Naive thymus-derived CD4-positive, alpha-beta T cell (primary cell): ENCODE measurements at regions not wholly inside any gene's neighbourhood (a gene's known extent, or its start where the extent isn't known, plus 50 kb on each side); places are given as distances from the start of the nearest gene placed in this dataset.

ENCODE experiments used
- ATAC-seq: fragments of 150-1000 bp; cut with Tn5 transposase; 2 replicates; pipeline ENCODE4 v1.10.0; 2021; ENCODE audit warnings: mild to moderate bottlenecking, moderate library complexity
- CTCF ChIA-PET: fragments of 350-600 bp; sonication (Branson Sonifier 250); formaldehyde crosslinking; loops from one replicate; lab custom pipeline; 2021; ENCODE audit warnings: antibody characterized with exemption; lab: Charles Lee
- POLR2A ChIA-PET: fragments of 350-600 bp; sonication (Branson Sonifier 250); formaldehyde crosslinking; loops from one replicate; lab custom pipeline; 2021; ENCODE audit warnings: antibody characterized with exemption, inconsistent platforms; lab: Charles Lee
- DNase-seq, 9 donors: peaks; one replicate each; pipeline versions ENCODE4 v3.0.0 to v3.0.0-alpha.2; 2020 to 2022; ENCODE audit warnings: mixed read lengths in 1 of 9
- H3K27ac ChIP-seq: one replicate; pipeline ENCODE4 v1.7.0; 2013; ENCODE audit warnings: mild to moderate bottlenecking, low read depth, low read length, moderate library complexity
- H3K27me3 ChIP-seq, 2 donors: one replicate each; pipeline ENCODE4 v1.7.0; 2013; ENCODE audit warnings: low read length in 2 of 2, mild to moderate bottlenecking in 2 of 2, moderate library complexity in 2 of 2; ENCODE audit not compliant: control insufficient read depth in 2 of 2, insufficient read depth in 2 of 2
- H3K36me3 ChIP-seq, 3 experiments: 1 replicate in 2 of 3; 2 replicates in 1 of 3; pipeline ENCODE4 v1.7.0; 2013; ENCODE audit warnings: low read length in 3 of 3, mild to moderate bottlenecking in 3 of 3, moderate library complexity in 1 of 3; ENCODE audit not compliant: insufficient read depth in 3 of 3, control insufficient read depth in 2 of 3
- H3K4me1 ChIP-seq, 2 donors: one replicate each; pipeline ENCODE4 v1.7.0; 2013; ENCODE audit warnings: low read length in 2 of 2, mild to moderate bottlenecking in 2 of 2, moderate library complexity in 1 of 2; ENCODE audit not compliant: control insufficient read depth in 2 of 2, insufficient read depth in 2 of 2
- H3K4me3 ChIP-seq: 2 replicates; pipeline ENCODE4 v1.7.0; 2013; ENCODE audit warnings: mild to moderate bottlenecking, low read length
- H3K9me3 ChIP-seq, 3 experiments: 1 replicate in 2 of 3; 2 replicates in 1 of 3; pipeline ENCODE4 v1.7.0; 2013; ENCODE audit warnings: low read length in 3 of 3; ENCODE audit not compliant: control insufficient read depth in 2 of 3
- H3K27ac Mint-ChIP-seq, 9 donors: one replicate each; pipeline ENCODE4 v1.8.0; 2020 to 2022; ENCODE audit warnings: mixed read lengths in 9 of 9, mild to moderate bottlenecking in 8 of 9, moderate library complexity in 5 of 9, inconsistent platforms in 2 of 9
- H3K27me3 Mint-ChIP-seq, 5 donors: one replicate each; pipeline ENCODE4 v1.8.0; 2021 to 2022; ENCODE audit warnings: mixed read lengths in 5 of 5, mild to moderate bottlenecking in 1 of 5
- H3K36me3 Mint-ChIP-seq, 5 donors: one replicate each; pipeline ENCODE4 v1.8.0; 2020 to 2022; ENCODE audit warnings: mixed read lengths in 5 of 5, mild to moderate bottlenecking in 3 of 5, inconsistent platforms in 1 of 5
- H3K4me1 Mint-ChIP-seq, 7 donors: one replicate each; pipeline ENCODE4 v1.8.0; 2020 to 2022; ENCODE audit warnings: mixed read lengths in 7 of 7, mild to moderate bottlenecking in 3 of 7, inconsistent platforms in 1 of 7
- H3K4me3 Mint-ChIP-seq, 10 donors: one replicate each; pipeline ENCODE4 v1.8.0; 2020 to 2022; ENCODE audit warnings: mild to moderate bottlenecking in 10 of 10, mixed read lengths in 10 of 10, moderate library complexity in 6 of 10, inconsistent platforms in 2 of 10
- H3K9me3 Mint-ChIP-seq, 11 donors: one replicate each; pipeline ENCODE4 v1.8.0; 2020 to 2022; ENCODE audit warnings: mixed read lengths in 11 of 11, mild to moderate bottlenecking in 4 of 11, inconsistent platforms in 1 of 11, moderate library complexity in 1 of 11
- intact Hi-C, 2 donors: fragments of 100-400 bp; cut with micrococcal nuclease; formaldehyde crosslinking; loops; one replicate each; pipeline ENCODE4 v1.15.1; 2023

DNA sequence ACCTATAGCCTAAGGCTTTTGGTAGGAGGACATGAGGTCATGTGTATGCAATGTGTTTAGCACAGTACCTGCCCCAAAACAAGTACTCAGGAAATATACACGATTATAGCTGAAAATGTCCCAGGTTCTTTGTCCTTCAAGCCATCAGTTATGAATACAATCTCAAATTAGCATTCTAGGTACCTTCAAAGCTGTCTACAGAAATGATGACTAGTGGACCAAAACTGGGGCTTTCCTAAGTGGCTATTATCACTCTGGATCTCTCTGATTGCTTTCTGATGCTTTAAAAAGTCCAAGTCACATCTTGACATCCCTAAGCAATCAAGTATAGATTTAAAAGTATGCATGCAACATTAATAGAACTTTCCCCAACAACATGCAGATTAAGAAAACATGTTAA is 93.0 kb upstream of the SLIT3 start:
- Mint-ChIP-seq H3K4me3 (no peak overlapping the region), H3K27ac (no peak overlapping the region), H3K36me3 (no peaks in the 10 kb centered on the region), H3K27me3 (peaks cover 6 to 32% (median 13%) of the 10 kb centered on the region in 5 donors), H3K4me1 (no peaks in the 10 kb centered on the region), H3K9me3 (peaks cover 0 to 20% (median 11%) of the 10 kb centered on the region in 11 donors)
- Histone ChIP-seq H3K9me3 (no peaks in the 10 kb centered on the region), H3K36me3 (no peaks in the 10 kb centered on the region), H3K4me1 (no peaks in the 10 kb centered on the region), H3K27me3 (no peaks in the 10 kb centered on the region), H3K27ac (no peak overlapping the region), H3K4me3 (no peak overlapping the region)
- no peak for DNase-seq
- ChIA-PET CTCF (no interaction called here), POLR2A (no interaction called here)
- intact Hi-C loops = no loop called here
- ATAC-seq = no peak

DNA sequence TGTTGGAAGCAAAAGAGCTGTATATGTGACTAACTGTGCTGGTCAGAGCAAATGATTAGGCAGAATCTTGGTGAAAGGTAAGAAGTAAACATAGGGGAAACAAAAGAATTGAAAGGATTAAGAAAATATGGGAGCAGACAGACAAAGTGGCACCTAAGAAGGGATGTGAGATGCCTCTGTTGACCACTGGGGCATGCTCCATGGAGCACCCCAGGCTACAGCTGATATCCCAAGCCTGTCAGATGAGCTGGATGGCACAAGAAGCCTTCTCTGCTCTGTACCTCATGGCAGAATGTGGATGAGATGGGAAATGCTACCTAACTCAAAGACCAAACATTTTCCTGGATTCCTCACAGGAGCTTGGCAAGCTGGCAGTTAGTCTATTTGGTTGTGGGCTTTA is 89.3 kb upstream of the SLIT3 start:
- DNase-seq (no peak), ATAC-seq (no peak)
- Histone ChIP-seq H3K27ac (no peak overlapping the region), H3K27me3 (no peaks in the 10 kb centered on the region), H3K9me3 (no peaks in the 10 kb centered on the region), H3K36me3 (no peaks in the 10 kb centered on the region), H3K4me3 (no peak overlapping the region), H3K4me1 (no peaks in the 10 kb centered on the region)
- H3K27ac Mint-ChIP-seq = no peak overlapping the region
- peaks cover 2 to 22% (median 5%) of the 10 kb centered on the region in 5 donors for H3K27me3 Mint-ChIP-seq
- ChIA-PET CTCF (no interaction called here), POLR2A (no interaction called here)
- peaks cover 0 to 5% (median 0%) of the 10 kb centered on the region in 11 donors for H3K9me3 Mint-ChIP-seq
- no peak overlapping the region for H3K4me3 Mint-ChIP-seq
- H3K36me3 Mint-ChIP-seq = no peaks in the 10 kb centered on the region
- intact Hi-C loops = no loop called here
- no peaks in the 10 kb centered on the region for H3K4me1 Mint-ChIP-seq

DNA sequence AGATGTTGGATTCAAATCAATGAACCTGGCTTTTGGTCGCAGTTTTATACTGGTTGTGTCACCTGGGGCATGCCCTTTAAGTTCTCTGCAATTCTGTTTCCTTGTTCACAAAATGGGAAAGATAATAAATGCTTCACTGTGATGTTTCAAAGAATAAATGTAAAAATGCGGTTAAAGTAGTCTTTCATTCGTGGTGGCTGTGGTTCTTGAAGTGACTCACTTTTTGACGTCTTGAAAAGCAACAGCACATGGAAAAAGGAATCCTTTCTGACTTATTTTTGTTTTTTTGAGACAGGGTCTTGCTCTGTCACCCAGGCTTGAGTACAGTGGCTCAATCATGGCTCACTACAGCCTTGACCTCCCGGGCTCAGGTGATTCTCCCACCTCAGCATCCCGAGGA is 88.4 kb upstream of the SLIT3 start:
- Mint-ChIP-seq H3K4me3 (no peak overlapping the region), H3K27ac (no peak overlapping the region), H3K4me1 (no peaks in the 10 kb centered on the region), H3K36me3 (no peaks in the 10 kb centered on the region), H3K27me3 (peaks cover 2 to 15% (median 5%) of the 10 kb centered on the region in 5 donors), H3K9me3 (peaks cover 0 to 3% (median 0%) of the 10 kb centered on the region in 11 donors)
- intact Hi-C loops = no loop called here
- Histone ChIP-seq H3K4me3 (no peak overlapping the region), H3K36me3 (no peaks in the 10 kb centered on the region), H3K27me3 (no peaks in the 10 kb centered on the region), H3K9me3 (no peaks in the 10 kb centered on the region), H3K4me1 (no peaks in the 10 kb centered on the region), H3K27ac (no peak overlapping the region)
- ChIA-PET CTCF (no interaction called here), POLR2A (no interaction called here)
- ATAC-seq (no peak), DNase-seq (no peak)

DNA sequence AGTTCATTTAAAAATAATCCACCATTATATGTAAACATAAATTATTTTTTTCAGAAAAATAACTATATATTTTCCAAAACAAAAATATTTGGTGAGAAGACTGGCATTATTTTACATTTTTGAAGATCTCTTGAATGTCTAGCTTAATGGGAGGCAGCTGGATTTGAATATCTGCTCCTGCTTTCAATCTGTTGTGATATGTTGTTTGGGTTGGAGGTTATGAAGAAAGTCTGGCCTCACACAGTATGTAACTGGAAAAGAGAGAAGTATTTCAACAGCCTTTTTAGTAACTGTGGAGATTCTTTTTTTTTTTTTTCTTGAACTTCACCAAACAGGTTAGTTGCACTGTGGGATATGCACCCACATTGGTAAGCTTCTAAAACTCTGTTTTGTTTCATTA is 84.7 kb upstream of the SLIT3 start:
- POLR2A ChIA-PET = no interaction called here

DNA sequence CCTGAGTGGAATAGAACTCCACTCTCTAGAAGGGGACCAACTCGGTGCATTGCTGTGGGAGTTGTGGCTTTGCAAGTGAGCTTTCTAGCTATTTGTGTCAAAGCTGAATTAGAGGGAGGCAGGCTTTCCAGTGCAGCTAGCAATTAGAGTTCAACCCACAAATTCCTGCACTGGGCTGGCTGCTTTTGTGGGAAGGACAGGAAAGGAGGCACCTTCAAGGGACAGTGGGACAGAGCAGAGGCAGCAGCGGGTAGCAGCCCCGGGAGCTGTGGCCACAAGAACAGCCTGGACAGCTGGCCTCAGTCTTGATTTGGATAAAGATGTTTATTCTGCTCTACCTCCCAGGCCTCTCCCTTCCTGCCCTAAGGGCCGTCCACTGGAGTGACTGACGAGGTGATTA is 83.7 kb upstream of the SLIT3 start:
- H3K27ac ChIP-seq = no peak overlapping the region
- no peaks in the 10 kb centered on the region for H3K36me3 Mint-ChIP-seq
- no peak overlapping the region for H3K27ac Mint-ChIP-seq
- no peaks in the 10 kb centered on the region for H3K9me3 ChIP-seq
- H3K4me3 ChIP-seq = no peak overlapping the region
- CTCF ChIA-PET = no interaction called here
- intact Hi-C loops = no loop called here
- POLR2A ChIA-PET = no interaction called here
- no peaks in the 10 kb centered on the region for H3K4me1 Mint-ChIP-seq
- no peaks in the 10 kb centered on the region for H3K36me3 ChIP-seq
- no peaks in the 10 kb centered on the region for H3K4me1 ChIP-seq
- DNase-seq (no peak), ATAC-seq (no peak)
- no peak overlapping the region for H3K4me3 Mint-ChIP-seq
- no peaks in the 10 kb centered on the region for H3K27me3 ChIP-seq
- H3K9me3 Mint-ChIP-seq = peaks cover 0 to 14% (median under 1%) of the 10 kb centered on the region in 11 donors
- H3K27me3 Mint-ChIP-seq = peaks cover 0 to 10% (median 0%) of the 10 kb centered on the region in 5 donors

More for the DNA sequence above, 84.7 kb upstream of the SLIT3 start:
- Histone ChIP-seq H3K27ac (no peak overlapping the region), H3K9me3 (no peaks in the 10 kb centered on the region), H3K4me3 (no peak overlapping the region), H3K4me1 (no peaks in the 10 kb centered on the region), H3K27me3 (no peaks in the 10 kb centered on the region), H3K36me3 (no peaks in the 10 kb centered on the region)
- no peaks in the 10 kb centered on the region for H3K4me1 Mint-ChIP-seq
- H3K4me3 Mint-ChIP-seq = no peak overlapping the region
- H3K27ac Mint-ChIP-seq = no peak overlapping the region
- peaks cover 0 to 5% (median under 1%) of the 10 kb centered on the region in 5 donors for H3K27me3 Mint-ChIP-seq
- DNase-seq = no peak
- peaks cover 0 to 5% (median 0%) of the 10 kb centered on the region in 11 donors for H3K9me3 Mint-ChIP-seq
- intact Hi-C loops = no loop called here
- no peaks in the 10 kb centered on the region for H3K36me3 Mint-ChIP-seq
- CTCF ChIA-PET = no interaction called here
- no peak for ATAC-seq

DNA sequence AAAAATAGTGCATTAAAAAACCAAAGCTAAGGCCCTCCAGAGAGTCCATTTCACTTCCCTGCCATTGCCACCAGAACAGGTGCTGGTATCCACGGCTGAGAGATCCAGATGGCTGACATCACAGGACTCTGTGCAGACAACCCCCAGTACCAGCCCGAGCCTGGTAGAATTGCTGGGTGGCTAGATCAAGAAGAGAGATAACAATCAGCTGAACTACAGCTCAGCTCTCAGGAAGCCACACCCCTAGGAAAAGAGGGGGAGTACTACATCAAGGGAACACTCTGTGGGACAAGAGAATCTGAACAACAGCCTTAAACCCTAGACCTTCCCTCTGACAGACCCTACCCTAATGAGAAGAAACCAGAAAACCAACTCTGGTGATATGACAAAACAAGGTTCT is 73.8 kb upstream of the SLIT3 start:
- H3K4me3 Mint-ChIP-seq = no peak overlapping the region
- CTCF ChIA-PET = no interaction called here
- intact Hi-C loops = no loop called here
- no peak overlapping the region for H3K27ac ChIP-seq
- no peaks in the 10 kb centered on the region for H3K4me1 ChIP-seq
- H3K36me3 Mint-ChIP-seq = no peaks in the 10 kb centered on the region
- no peak overlapping the region for H3K27ac Mint-ChIP-seq
- no peaks in the 10 kb centered on the region for H3K9me3 ChIP-seq
- H3K27me3 Mint-ChIP-seq = peaks cover 0 to 6% (median 0%) of the 10 kb centered on the region in 5 donors
- H3K4me3 ChIP-seq = no peak overlapping the region
- H3K4me1 Mint-ChIP-seq = no peaks in the 10 kb centered on the region
- ATAC-seq (no peak), DNase-seq (no peak)
- H3K9me3 Mint-ChIP-seq = peaks cover 0 to 33% (median 10%) of the 10 kb centered on the region in 11 donors
- POLR2A ChIA-PET = no interaction called here
- H3K27me3 ChIP-seq = no peaks in the 10 kb centered on the region
- no peaks in the 10 kb centered on the region for H3K36me3 ChIP-seq

DNA sequence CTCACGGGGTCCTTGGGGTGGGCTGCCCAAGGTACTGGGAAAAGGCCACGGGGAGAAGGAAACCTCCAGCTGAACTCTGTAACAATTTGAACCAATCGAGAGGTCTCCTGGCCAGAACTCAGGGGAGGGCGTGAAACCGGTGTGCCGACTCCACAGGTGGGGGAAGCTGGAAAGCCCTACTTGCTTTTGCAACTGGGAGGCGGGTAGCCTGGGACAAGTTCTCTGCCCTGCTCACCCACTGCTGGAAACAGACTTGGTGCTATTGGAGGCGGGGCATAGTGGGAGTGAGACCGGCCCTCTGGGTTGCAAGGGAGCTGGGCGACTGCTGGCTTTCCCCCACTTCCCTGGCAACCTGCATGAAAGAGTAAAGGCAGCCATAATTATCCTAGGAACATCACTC is 73.2 kb upstream of the SLIT3 start:
- ChIA-PET CTCF (no interaction called here), POLR2A (no interaction called here)
- no peak for ATAC-seq
- H3K27me3 ChIP-seq = no peaks in the 10 kb centered on the region
- intact Hi-C loops = no loop called here
- DNase-seq = no peak
- Mint-ChIP-seq H3K27ac (no peak overlapping the region), H3K27me3 (peaks cover 0 to 11% (median 0%) of the 10 kb centered on the region in 5 donors), H3K9me3 (peaks cover 0 to 33% (median 12%) of the 10 kb centered on the region in 11 donors), H3K36me3 (no peaks in the 10 kb centered on the region), H3K4me1 (no peaks in the 10 kb centered on the region), H3K4me3 (no peak overlapping the region)
- no peaks in the 10 kb centered on the region for H3K9me3 ChIP-seq
- H3K27ac ChIP-seq = no peak overlapping the region
- no peaks in the 10 kb centered on the region for H3K36me3 ChIP-seq
- H3K4me1 ChIP-seq = no peaks in the 10 kb centered on the region
- H3K4me3 ChIP-seq = no peak overlapping the region
